ENCODE measurements at regions not wholly inside any gene's neighbourhood (a gene's known extent, or its start where the extent isn't known, plus 50 kb on each side); places are given as distances from the start of the nearest gene placed in this dataset.

- DNase-seq = peak; percentile 40
These were observed 389.8 kb upstream of the KCNMB2 start for GRCh38 chr3:178146406-178146831.

- no peak for DNase-seq
These were observed 389.2 kb upstream of the KCNMB2 start for GRCh38 chr3:178147001-178147400.

- DNase-seq = no peak
These were observed 384.0 kb upstream of the KCNMB2 start for GRCh38 chr3:178152031-178152806.

- DNase-seq = no peak
These were observed 383.2 kb upstream of the KCNMB2 start for GRCh38 chr3:178152988-178153387.

- DNase-seq = no peak
These were observed 380.7 kb upstream of the KCNMB2 start for GRCh38 chr3:178155521-178155920.

- DNase-seq = no peak
These were observed 379.9 kb upstream of the KCNMB2 start for GRCh38 chr3:178156301-178156700.

- no peak for DNase-seq
These were observed 376.5 kb upstream of the KCNMB2 start for GRCh38 chr3:178159691-178160220.

GRCh38 chr3:178169421-178169820, 366.8 kb upstream of the KCNMB2 start:
- DNase-seq = no peak

GRCh38 chr3:178170698-178171535, 365.3 kb upstream of the KCNMB2 start:
- DNase-seq = peak; percentile 26

- no peak for DNase-seq
These were observed 364.1 kb upstream of the KCNMB2 start for GRCh38 chr3:178172121-178172520.

- no peak for DNase-seq
These were observed 361.9 kb upstream of the KCNMB2 start for GRCh38 chr3:178174201-178174915.

GRCh38 chr3:178181088-178181487, 355.1 kb upstream of the KCNMB2 start:
- DNase-seq = no peak

- DNase-seq = peak; percentile 41
These were observed 354.5 kb upstream of the KCNMB2 start for GRCh38 chr3:178181784-178182183.

- DNase-seq = peak; percentile 50
These were observed 353.9 kb upstream of the KCNMB2 start for GRCh38 chr3:178182337-178182779.

- no peak for DNase-seq
These were observed 351.4 kb upstream of the KCNMB2 start for GRCh38 chr3:178184833-178185232.

GRCh38 chr3:178186666-178187065, 349.6 kb upstream of the KCNMB2 start:
- DNase-seq = no peak

- no peak for DNase-seq
These were observed 346.4 kb upstream of the KCNMB2 start for GRCh38 chr3:178189854-178190253.

- no peak for DNase-seq
These were observed 342.4 kb upstream of the KCNMB2 start for GRCh38 chr3:178193846-178194245.

GRCh38 chr3:178194539-178194938, 341.7 kb upstream of the KCNMB2 start:
- DNase-seq = no peak

GRCh38 chr3:178195824-178196223, 340.4 kb upstream of the KCNMB2 start:
- DNase-seq = no peak

GRCh38 chr3:178198329-178198728, 337.9 kb upstream of the KCNMB2 start:
- DNase-seq = no peak

- DNase-seq = no peak
These were observed 335.9 kb upstream of the KCNMB2 start for GRCh38 chr3:178200316-178200715.

- DNase-seq = no peak
These were observed 334.5 kb upstream of the KCNMB2 start for GRCh38 chr3:178201714-178202113.
